ENCODE measurements at regions not wholly inside any gene's neighbourhood (a gene's known extent, or its start where the extent isn't known, plus 50 kb on each side); places are given as distances from the start of the nearest gene placed in this dataset.

DNA sequence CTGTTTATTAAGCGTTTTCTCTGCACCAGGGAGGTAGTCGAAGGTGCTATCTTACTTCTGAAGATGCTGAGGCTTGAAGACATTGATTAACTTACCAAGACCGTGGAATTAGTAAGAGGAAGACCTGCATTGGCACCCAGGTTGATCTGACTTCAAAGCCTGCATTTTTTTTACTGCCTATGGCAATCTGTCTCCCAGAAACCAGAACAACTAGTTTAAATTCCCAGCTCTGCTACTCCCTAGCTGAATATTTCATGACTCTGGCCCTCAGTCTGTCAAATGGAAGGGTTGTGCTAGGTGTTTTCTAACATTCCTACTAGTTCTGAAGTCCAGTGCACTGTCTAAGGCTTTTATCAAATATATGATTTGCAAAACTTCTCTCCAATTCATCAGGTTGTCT is 52.0 kb upstream of the GRAMD1B start:
- Histone ChIP-seq H3K9ac (ENCODE audit: low read depth, low read length) (no peak overlapping the region), H3K27me3 (ENCODE audit: insufficient read depth, low read length) (no peaks in the 10 kb centered on the region), H3K27ac (ENCODE audit: low read depth, low read length) (no peak overlapping the region), H3K9me3 (ENCODE audit: insufficient read depth, low read depth, low read length) (no peaks in the 10 kb centered on the region), H3K36me3 (ENCODE audit: insufficient read depth, low read length) (no peaks in the 10 kb centered on the region), H3K4me1 (ENCODE audit: insufficient read depth, low read length) (peaks cover 24% of the 10 kb centered on the region), H3K4me3 (ENCODE audit: low read length) (no peak overlapping the region)
- 95% methylated on average over 3 of the region's 3 CpGs for WGBS

- H3K4me3 ChIP-seq (ENCODE audit: low read length) = no peak overlapping the region
- H3K4me1 ChIP-seq (ENCODE audit: insufficient read depth, low read length) = peaks cover 24% of the 10 kb centered on the region
- no peak overlapping the region for H3K9ac ChIP-seq (ENCODE audit: low read depth, low read length)
- H3K9me3 ChIP-seq (ENCODE audit: insufficient read depth, low read depth, low read length) = no peaks in the 10 kb centered on the region
- no peaks in the 10 kb centered on the region for H3K36me3 ChIP-seq (ENCODE audit: insufficient read depth, low read length)
- H3K27ac ChIP-seq (ENCODE audit: low read depth, low read length) = no peak overlapping the region
- 34% methylated on average over 5 of the region's 5 CpGs for WGBS
- no peaks in the 10 kb centered on the region for H3K27me3 ChIP-seq (ENCODE audit: insufficient read depth, low read length)
These were observed 52.7 kb upstream of the GRAMD1B start for GRCh38 chr11:123377355-123377754.

- no peaks in the 10 kb centered on the region for H3K27me3 ChIP-seq (ENCODE audit: insufficient read depth, low read length)
- H3K36me3 ChIP-seq (ENCODE audit: insufficient read depth, low read length) = no peaks in the 10 kb centered on the region
- H3K9ac ChIP-seq (ENCODE audit: low read depth, low read length) = no peak overlapping the region
- H3K4me3 ChIP-seq (ENCODE audit: low read length) = no peak overlapping the region
- peaks cover 32% of the 10 kb centered on the region for H3K4me1 ChIP-seq (ENCODE audit: insufficient read depth, low read length)
- 92% methylated on average over 3 of the region's 3 CpGs for WGBS
- no peaks in the 10 kb centered on the region for H3K9me3 ChIP-seq (ENCODE audit: insufficient read depth, low read depth, low read length)
- no peak overlapping the region for H3K27ac ChIP-seq (ENCODE audit: low read depth, low read length)
These were observed 54.2 kb upstream of the GRAMD1B start for GRCh38 chr11:123375832-123376231.

DNA sequence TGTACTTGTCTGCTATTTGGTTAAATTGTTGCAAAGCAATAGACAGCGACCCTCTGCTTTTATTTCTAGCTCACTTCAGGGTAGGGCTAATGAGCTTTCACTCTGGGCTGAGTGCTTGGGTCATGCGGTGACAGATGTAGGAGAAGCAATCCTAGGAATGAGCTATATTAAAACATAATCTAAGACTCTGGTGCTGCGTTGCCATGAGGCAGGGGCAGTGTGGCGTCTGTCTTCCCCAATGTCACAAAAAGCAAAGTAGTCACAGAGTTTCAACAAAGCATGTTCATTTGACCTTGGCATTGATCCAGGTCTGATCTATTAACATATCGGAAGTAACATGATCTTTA is 55.5 kb upstream of the GRAMD1B start:
- 95% methylated on average over 5 of the region's 5 CpGs for WGBS
- H3K4me1 ChIP-seq (ENCODE audit: insufficient read depth, low read length) = peaks cover 32% of the 10 kb centered on the region
- H3K27ac ChIP-seq (ENCODE audit: low read depth, low read length) = no peak overlapping the region
- no peak overlapping the region for H3K9ac ChIP-seq (ENCODE audit: low read depth, low read length)
- no peaks in the 10 kb centered on the region for H3K9me3 ChIP-seq (ENCODE audit: insufficient read depth, low read depth, low read length)
- H3K27me3 ChIP-seq (ENCODE audit: insufficient read depth, low read length) = no peaks in the 10 kb centered on the region
- H3K4me3 ChIP-seq (ENCODE audit: low read length) = no peak overlapping the region
- H3K36me3 ChIP-seq (ENCODE audit: insufficient read depth, low read length) = no peaks in the 10 kb centered on the region

GRCh38 chr11:123373754-123374621 is 56.1 kb upstream of the GRAMD1B start:
- Histone ChIP-seq H3K9me3 (ENCODE audit: insufficient read depth, low read depth, low read length) (no peaks in the 10 kb centered on the region), H3K9ac (ENCODE audit: low read depth, low read length) (no peak overlapping the region), H3K27ac (ENCODE audit: low read depth, low read length) (no peak overlapping the region), H3K4me3 (ENCODE audit: low read length) (no peak overlapping the region), H3K36me3 (ENCODE audit: insufficient read depth, low read length) (no peaks in the 10 kb centered on the region), H3K27me3 (ENCODE audit: insufficient read depth, low read length) (no peaks in the 10 kb centered on the region), H3K4me1 (ENCODE audit: insufficient read depth, low read length) (peaks cover 32% of the 10 kb centered on the region)
- WGBS = 92% methylated on average over 4 of the region's 4 CpGs

GRCh38 chr11:123371506-123372297 is 58.4 kb upstream of the GRAMD1B start:
- 53% methylated on average over 2 of the region's 3 CpGs for WGBS
- H3K36me3 ChIP-seq (ENCODE audit: insufficient read depth, low read length) = no peaks in the 10 kb centered on the region

DNA sequence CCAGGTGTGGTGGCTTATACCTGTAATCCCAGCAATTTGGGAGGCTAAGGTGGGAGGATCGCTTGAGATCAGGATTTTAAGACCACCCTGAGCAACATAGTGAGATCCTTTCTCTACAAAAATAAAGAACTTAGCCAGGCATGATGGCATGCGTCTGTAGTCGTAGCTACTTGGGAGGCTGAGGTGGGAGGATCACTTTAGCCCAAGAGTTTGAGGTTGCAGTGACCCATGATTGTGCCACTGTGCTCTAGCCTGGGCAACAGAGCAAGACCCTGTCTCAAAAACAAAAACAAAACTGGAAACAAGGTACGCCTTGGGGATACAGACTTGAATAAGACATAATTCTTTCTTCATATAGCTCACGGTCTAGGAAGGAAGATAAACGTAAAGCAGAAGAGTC is 63.1 kb upstream of the GRAMD1B start:
- no peak overlapping the region for H3K4me3 ChIP-seq (ENCODE audit: low read length)
- H3K9ac ChIP-seq (ENCODE audit: low read depth, low read length) = no peak overlapping the region
- H3K27ac ChIP-seq (ENCODE audit: low read depth, low read length) = no peak overlapping the region
- H3K9me3 ChIP-seq (ENCODE audit: insufficient read depth, low read depth, low read length) = no peaks in the 10 kb centered on the region
- no peaks in the 10 kb centered on the region for H3K36me3 ChIP-seq (ENCODE audit: insufficient read depth, low read length)
- 94% methylated on average over 6 of the region's 6 CpGs for WGBS
- H3K4me1 ChIP-seq (ENCODE audit: insufficient read depth, low read length) = peaks cover 26% of the 10 kb centered on the region
- peaks cover 14% of the 10 kb centered on the region; the same call in 1 of the 2 replicates for H3K27me3 ChIP-seq (ENCODE audit: insufficient read depth, low read length)

More at GRCh38 chr11:123371506-123372297, 58.4 kb upstream of the GRAMD1B start:
- Histone ChIP-seq H3K27me3 (ENCODE audit: insufficient read depth, low read length) (no peaks in the 10 kb centered on the region), H3K4me1 (ENCODE audit: insufficient read depth, low read length) (peaks cover 13% of the 10 kb centered on the region), H3K27ac (ENCODE audit: low read depth, low read length) (no peak overlapping the region), H3K9ac (ENCODE audit: low read depth, low read length) (no peak overlapping the region), H3K9me3 (ENCODE audit: insufficient read depth, low read depth, low read length) (no peaks in the 10 kb centered on the region), H3K4me3 (ENCODE audit: low read length) (no peak overlapping the region)

DNA sequence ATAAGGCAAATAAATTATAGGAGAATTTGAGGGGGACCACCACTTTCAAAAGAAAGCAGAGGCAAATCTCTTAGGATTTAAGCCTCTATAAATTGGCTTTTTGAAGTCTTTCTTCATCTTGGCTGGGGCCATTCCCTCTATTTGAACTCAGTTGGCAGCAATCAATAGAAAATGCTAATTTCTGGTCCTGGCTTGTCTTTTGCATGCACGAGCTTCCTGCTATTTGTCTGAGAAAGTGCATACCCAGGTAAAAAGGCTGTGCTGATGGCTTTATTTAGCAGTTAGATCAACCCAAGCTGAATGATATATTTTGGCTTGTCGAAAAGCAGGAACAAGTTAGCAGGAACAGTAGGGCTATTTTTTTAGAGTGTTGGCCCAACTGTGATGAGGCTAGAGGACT is 64.1 kb upstream of the GRAMD1B start:
- no peak overlapping the region for H3K4me3 ChIP-seq (ENCODE audit: low read length)
- WGBS = 19% methylated on average over 2 of the region's 2 CpGs
- H3K9ac ChIP-seq (ENCODE audit: low read depth, low read length) = no peak overlapping the region
- H3K27me3 ChIP-seq (ENCODE audit: insufficient read depth, low read length) = peaks cover 24% of the 10 kb centered on the region
- no peak overlapping the region for H3K27ac ChIP-seq (ENCODE audit: low read depth, low read length)
- no peaks in the 10 kb centered on the region for H3K9me3 ChIP-seq (ENCODE audit: insufficient read depth, low read depth, low read length)
- H3K4me1 ChIP-seq (ENCODE audit: insufficient read depth, low read length) = peaks cover 20% of the 10 kb centered on the region
- no peaks in the 10 kb centered on the region for H3K36me3 ChIP-seq (ENCODE audit: insufficient read depth, low read length)

GRCh38 chr11:123364080-123364479 is 66.0 kb upstream of the GRAMD1B start:
- H3K27me3 ChIP-seq (ENCODE audit: insufficient read depth, low read length) = peaks cover 41% of the 10 kb centered on the region
- no peaks in the 10 kb centered on the region for H3K36me3 ChIP-seq (ENCODE audit: insufficient read depth, low read length)
- WGBS = 95% methylated on average over 9 of the region's 9 CpGs
- H3K9me3 ChIP-seq (ENCODE audit: insufficient read depth, low read depth, low read length) = no peaks in the 10 kb centered on the region
- no peak overlapping the region for H3K4me3 ChIP-seq (ENCODE audit: low read length)
- no peak overlapping the region for H3K9ac ChIP-seq (ENCODE audit: low read depth, low read length)
- peaks cover 20% of the 10 kb centered on the region for H3K4me1 ChIP-seq (ENCODE audit: insufficient read depth, low read length)
- no peak overlapping the region for H3K27ac ChIP-seq (ENCODE audit: low read depth, low read length)

DNA sequence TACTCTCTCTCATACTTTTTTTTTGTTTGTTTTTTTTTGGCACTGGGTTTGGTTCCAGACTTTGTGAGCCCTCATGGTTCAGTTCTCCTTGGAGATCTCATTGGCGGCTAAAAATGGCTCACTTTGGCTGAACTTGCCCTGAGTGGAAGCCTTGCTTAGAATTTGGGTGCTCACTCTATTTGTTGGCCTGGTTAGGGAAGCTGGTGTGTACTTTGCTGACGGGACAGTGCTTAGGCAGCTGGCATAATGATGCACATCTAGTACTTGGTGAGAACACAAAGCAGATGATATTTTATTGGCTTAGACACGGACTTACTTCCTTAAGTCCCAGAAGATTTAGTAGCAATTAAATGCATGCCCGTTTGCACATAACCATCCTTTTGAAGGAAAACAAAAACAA is 66.5 kb upstream of the GRAMD1B start:
- Histone ChIP-seq H3K27ac (ENCODE audit: low read depth, low read length) (no peak overlapping the region), H3K9me3 (ENCODE audit: insufficient read depth, low read depth, low read length) (no peaks in the 10 kb centered on the region), H3K4me1 (ENCODE audit: insufficient read depth, low read length) (peaks cover 25% of the 10 kb centered on the region), H3K4me3 (ENCODE audit: low read length) (no peak overlapping the region), H3K36me3 (ENCODE audit: insufficient read depth, low read length) (no peaks in the 10 kb centered on the region), H3K9ac (ENCODE audit: low read depth, low read length) (no peak overlapping the region), H3K27me3 (ENCODE audit: insufficient read depth, low read length) (peaks cover 46% of the 10 kb centered on the region)
- 90% methylated on average over 4 of the region's 4 CpGs for WGBS

DNA sequence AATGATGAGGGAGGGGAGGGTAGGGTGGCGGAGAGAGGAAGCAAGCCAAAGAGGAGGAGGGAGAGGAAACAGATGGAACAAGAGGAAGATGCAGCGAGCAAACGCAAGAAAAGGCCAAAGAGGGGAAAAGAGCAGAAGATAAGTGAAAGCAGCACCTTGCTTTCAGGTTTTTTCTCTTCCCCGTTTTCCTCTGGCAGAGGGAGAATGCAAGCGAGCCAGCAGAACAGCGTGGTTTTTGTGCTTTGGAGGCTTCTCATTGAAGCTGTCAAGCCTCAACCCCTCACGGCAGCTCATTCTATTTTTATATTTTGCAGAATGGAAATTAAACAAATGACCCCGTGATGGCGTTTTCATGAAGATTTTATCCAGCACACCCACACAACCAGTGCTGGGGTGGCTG is 67.1 kb upstream of the GRAMD1B start:
- Histone ChIP-seq H3K9ac (ENCODE audit: low read depth, low read length) (no peak overlapping the region), H3K27me3 (ENCODE audit: insufficient read depth, low read length) (peaks cover 52% of the 10 kb centered on the region)
- 90% methylated on average over 8 of the region's 9 CpGs for WGBS

More for the DNA sequence above, 67.1 kb upstream of the GRAMD1B start:
- Histone ChIP-seq H3K4me3 (ENCODE audit: low read length) (no peak overlapping the region), H3K27ac (ENCODE audit: low read depth, low read length) (no peak overlapping the region), H3K36me3 (ENCODE audit: insufficient read depth, low read length) (no peaks in the 10 kb centered on the region), H3K4me1 (ENCODE audit: insufficient read depth, low read length) (peaks cover 25% of the 10 kb centered on the region), H3K9me3 (ENCODE audit: insufficient read depth, low read depth, low read length) (no peaks in the 10 kb centered on the region)
